CD14-positive monocyte (primary cell): ENCODE measurements at regions not wholly inside any gene's neighbourhood (a gene's known extent, or its start where the extent isn't known, plus 50 kb on each side); places are given as distances from the start of the nearest gene placed in this dataset.

ENCODE experiments used
- DNase-seq, 3 donors: peaks; one replicate each; pipeline ENCODE4 v3.0.0-alpha.2; 2011 to 2022
- H2AFZ ChIP-seq: 2 replicates; pipeline ENCODE4 v1.6.0; 2012; ENCODE audit warnings: mild to moderate bottlenecking, low read depth, low read length, inconsistent platforms; ENCODE audit not compliant: insufficient read depth, poor library complexity, severe bottlenecking
- H3K27ac ChIP-seq, 2 donors: 1 replicate in 1 of 2; 2 replicates in 1 of 2; pipeline ENCODE4 v1.5.1; 2012 to 2013; ENCODE audit warnings: low read length in 2 of 2, control low read depth in 1 of 2, inconsistent platforms in 1 of 2, low read depth in 1 of 2, mild to moderate bottlenecking in 1 of 2
- H3K27me3 ChIP-seq, 2 donors: one replicate each; pipeline versions ENCODE4 v1.6.0 to v1.6.1; 2011 to 2013; ENCODE audit warnings: low read length in 2 of 2; ENCODE audit not compliant: control insufficient read depth in 2 of 2, insufficient read depth in 2 of 2
- H3K36me3 ChIP-seq, 2 donors: replicated peaks in 1 of 2; 1 replicate in 1 of 2; 2 replicates in 1 of 2; pipeline versions ENCODE4 v1.5.1 to v1.6.1; 2012 to 2013; ENCODE audit warnings: low read length in 2 of 2, control low read depth in 1 of 2, inconsistent platforms in 1 of 2, mild to moderate bottlenecking in 1 of 2; ENCODE audit not compliant: insufficient read depth in 2 of 2, control insufficient read depth in 1 of 2
- H3K4me1 ChIP-seq, 2 donors: 1 replicate in 1 of 2; 2 replicates in 1 of 2; pipeline versions ENCODE4 v1.5.1 to v1.6.1; 2012 to 2013; ENCODE audit warnings: low read length in 2 of 2, control low read depth in 1 of 2, inconsistent platforms in 1 of 2, mild to moderate bottlenecking in 1 of 2, moderate library complexity in 1 of 2; ENCODE audit not compliant: insufficient read depth in 2 of 2, control insufficient read depth in 1 of 2
- H3K4me2 ChIP-seq: replicated peaks from 2 replicates; pipeline ENCODE3; 2012; ENCODE audit warnings: low read length, moderate library complexity, mild to moderate bottlenecking; ENCODE audit not compliant: poor library complexity, severe bottlenecking; ENCODE audit errors: extremely low read depth
- H3K4me3 ChIP-seq, 3 experiments: fragments of 200-600 bp in 1 of 3; sonication (generic) in 1 of 3; replicated peaks in 1 of 3; 1 replicate in 2 of 3; 2 replicates in 1 of 3; pipeline ENCODE4 v1.5.1; 2011 to 2013; ENCODE audit warnings: low read length in 3 of 3, mild to moderate bottlenecking in 3 of 3, control low read depth in 2 of 3, low read depth in 2 of 3, inconsistent platforms in 1 of 3, moderate library complexity in 1 of 3
- H3K79me2 ChIP-seq: 2 replicates; pipeline ENCODE4 v1.6.0; 2012; ENCODE audit warnings: mild to moderate bottlenecking, control low read depth, inconsistent platforms, low read length, moderate library complexity; ENCODE audit not compliant: insufficient read depth
- H3K9ac ChIP-seq: 2 replicates; pipeline ENCODE4 v1.6.0; 2017; ENCODE audit warnings: low read length, mild to moderate bottlenecking; ENCODE audit not compliant: insufficient read depth, poor library complexity, severe bottlenecking
- H3K9me3 ChIP-seq, 2 donors: replicated peaks in 1 of 2; 1 replicate in 1 of 2; 2 replicates in 1 of 2; pipeline versions ENCODE4 v1.5.1 to v1.6.1; 2012 to 2013; ENCODE audit warnings: low read length in 2 of 2, control low read depth in 1 of 2; ENCODE audit not compliant: control insufficient read depth in 1 of 2, insufficient read depth in 1 of 2
- H4K20me1 ChIP-seq: 2 replicates; pipeline ENCODE4 v1.6.0; 2012; ENCODE audit warnings: mild to moderate bottlenecking, low read length, control low read depth, moderate library complexity; ENCODE audit not compliant: insufficient read depth
- H3K27ac Mint-ChIP-seq, 7 donors: one replicate each; pipeline ENCODE4 v1.8.0; 2020; ENCODE audit warnings: mild to moderate bottlenecking in 7 of 7, mixed read lengths in 7 of 7, moderate library complexity in 6 of 7, inconsistent platforms in 2 of 7
- H3K27me3 Mint-ChIP-seq, 3 donors: one replicate each; pipeline ENCODE4 v1.8.0; 2021 to 2022; ENCODE audit warnings: low read depth in 3 of 3, mild to moderate bottlenecking in 3 of 3, mixed read lengths in 3 of 3, moderate library complexity in 3 of 3, inconsistent platforms in 1 of 3
- H3K36me3 Mint-ChIP-seq, 2 donors: one replicate each; pipeline ENCODE4 v1.8.0; 2020; ENCODE audit warnings: mixed read lengths in 2 of 2, inconsistent platforms in 1 of 2, mild to moderate bottlenecking in 1 of 2
- H3K4me1 Mint-ChIP-seq: one replicate; pipeline ENCODE4 v1.8.0; 2020; ENCODE audit warnings: mild to moderate bottlenecking, mixed read lengths
- H3K4me3 Mint-ChIP-seq, 2 donors: one replicate each; pipeline ENCODE4 v1.8.0; 2020; ENCODE audit warnings: mild to moderate bottlenecking in 2 of 2, mixed read lengths in 2 of 2, moderate library complexity in 1 of 2
- H3K9me3 Mint-ChIP-seq, 7 donors: one replicate each; pipeline ENCODE4 v1.8.0; 2020 to 2022; ENCODE audit warnings: mixed read lengths in 7 of 7, mild to moderate bottlenecking in 6 of 7, moderate library complexity in 6 of 7, inconsistent platforms in 2 of 7
- CTCF ChIP-seq: fragments of 200-600 bp; IDR thresholded peaks from one replicate; pipeline ENCODE4 v1.8.0; 2022; ENCODE audit warnings: antibody characterized with exemption, mild to moderate bottlenecking
- whole genome bisulfite sequencing: methylation state at CpG from one replicate; pipeline ENCODE4 v1.1.5; 2013; ENCODE audit warnings: missing lambda C conversion rate; ENCODE audit not compliant: insufficient coverage; 5-methylcytosine and 5-hydroxymethylcytosine counted together
- intact Hi-C, 2 donors: fragments of 100-400 bp; cut with micrococcal nuclease; formaldehyde crosslinking; loops; one replicate each; pipeline versions ENCODE4 v1.15.0 to v1.15.1; 2023

GRCh38 chr17:77898521-77899434, 59.7 kb upstream of the TNRC6C start:
- Histone ChIP-seq H3K27ac (no peak overlapping the region), H3K4me1 (no peaks in the 10 kb centered on the region), H3K36me3 (no peaks in the 10 kb centered on the region), H2AFZ (no peak overlapping the region), H3K9ac (no peak overlapping the region), H3K4me3 (no peak overlapping the region), H3K27me3 (peaks cover 0 to 54% of the 10 kb centered on the region in 2 donors), H3K4me2 (no peak overlapping the region), H4K20me1 (no peaks in the 10 kb centered on the region), H3K9me3 (no peaks in the 10 kb centered on the region), H3K79me2 (no peaks in the 10 kb centered on the region)
- H3K9me3 Mint-ChIP-seq = peaks cover 0 to 3% (median 2%) of the 10 kb centered on the region in 7 donors
- H3K27me3 Mint-ChIP-seq = peaks cover 24 to 53% (median 48%) of the 10 kb centered on the region in 3 donors
- DNase-seq = peak in 1 of 3 donors; percentile 30
- intact Hi-C loops = loop anchor here in 1 of 2 donors (5.0 kb wide), 1 partner anchor 36 kb away; no protein-coding TSS in a partner anchor
- H3K27ac Mint-ChIP-seq = peak overlapping the region in 2 of 7 donors; percentile 19 to 75
- peaks cover 5% of the 10 kb centered on the region for H3K4me1 Mint-ChIP-seq
- TF ChIP-seq CTCF = no peak
- peak overlapping the region in 1 of 2 donors; percentile 65 for H3K4me3 Mint-ChIP-seq
- no peaks in the 10 kb centered on the region for H3K36me3 Mint-ChIP-seq
- 57% methylated on average over 11 of the region's 18 CpGs for WGBS

GRCh38 chr17:77899498-77899897, 59.0 kb upstream of the TNRC6C start:
- no peaks in the 10 kb centered on the region for H3K36me3 ChIP-seq
- H3K9ac ChIP-seq = no peak overlapping the region
- H3K9me3 ChIP-seq = no peaks in the 10 kb centered on the region
- peaks cover 5% of the 10 kb centered on the region for H3K4me1 Mint-ChIP-seq
- H3K27ac ChIP-seq = no peak overlapping the region
- WGBS = 87% methylated on average over 7 of the region's 7 CpGs
- H3K9me3 Mint-ChIP-seq = peaks cover 0 to 3% (median 2%) of the 10 kb centered on the region in 7 donors
- no peak for TF ChIP-seq CTCF
- no peaks in the 10 kb centered on the region for H3K36me3 Mint-ChIP-seq
- H3K4me3 ChIP-seq = no peak overlapping the region
- H3K27me3 ChIP-seq = peaks cover 0 to 58% of the 10 kb centered on the region in 2 donors
- H3K4me1 ChIP-seq = no peaks in the 10 kb centered on the region
- no peaks in the 10 kb centered on the region for H4K20me1 ChIP-seq
- H3K4me2 ChIP-seq = no peak overlapping the region
- peaks cover 27 to 56% (median 43%) of the 10 kb centered on the region in 3 donors for H3K27me3 Mint-ChIP-seq
- H2AFZ ChIP-seq = no peak overlapping the region
- no peak overlapping the region for H3K27ac Mint-ChIP-seq
- no peak for DNase-seq
- H3K4me3 Mint-ChIP-seq = peak overlapping the region in 1 of 2 donors; percentile 54
- no peaks in the 10 kb centered on the region for H3K79me2 ChIP-seq
- intact Hi-C loops = loop anchor here in 1 of 2 donors (5.0 kb wide), 1 partner anchor 37 kb away; no protein-coding TSS in a partner anchor
